ENCODE measurements at regions not wholly inside any gene's neighbourhood (a gene's known extent, or its start where the extent isn't known, plus 50 kb on each side); places are given as distances from the start of the nearest gene placed in this dataset.

DNA sequence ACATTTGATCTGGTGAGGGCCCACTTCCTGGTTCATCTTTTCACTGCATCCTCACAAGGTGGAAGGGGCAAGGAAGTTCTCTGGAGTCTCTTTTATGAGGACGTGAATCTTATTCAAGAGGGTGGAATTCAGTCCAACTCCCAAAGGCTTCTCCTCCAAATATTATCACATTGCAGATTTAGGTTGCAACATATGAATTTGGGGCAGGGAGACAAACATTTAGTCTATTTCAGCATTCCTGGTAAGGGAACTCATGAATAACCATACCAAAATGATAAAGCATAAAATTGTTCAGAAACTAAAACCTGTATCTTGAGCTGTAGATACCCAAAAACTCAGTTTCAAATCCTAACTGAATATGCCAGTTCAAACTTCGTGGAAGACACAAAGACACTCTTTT, 246.8 kb downstream of the QDPR start:
- no peaks in the 10 kb centered on the region for H3K27me3 ChIP-seq (ENCODE audit: low read length)
- no peaks in the 10 kb centered on the region for H3K4me1 ChIP-seq (ENCODE audit: insufficient read depth, low read length)
- no peaks in the 10 kb centered on the region for H3K79me2 ChIP-seq (ENCODE audit: low read length)
- POLR2A ChIA-PET (ENCODE audit: unreplicated experiment): no interaction called here
- H3K9ac ChIP-seq (ENCODE audit: low read length): no peak overlapping the region
- H3K4me3 ChIP-seq (ENCODE audit: low read length): no peak overlapping the region
- no TSS peak for BruUV-seq (replicated peaks)
- intact Hi-C loops (cut with micrococcal nuclease): no loop called here
- CTCF ChIA-PET: no interaction called here
- no peak for DNase-seq
- H3F3A ChIP-seq (ENCODE audit: low read length, unreplicated experiment): no peaks in the 10 kb centered on the region
- H3K9me3 ChIP-seq (ENCODE audit: low read length): no peaks in the 10 kb centered on the region
- ATAC-seq: no peak
- H4K20me1 ChIP-seq (ENCODE audit: low read length): no peaks in the 10 kb centered on the region
- no peaks in the 10 kb centered on the region for H3K9me2 ChIP-seq (replicated peaks; ENCODE audit: low read length)
- no peak overlapping the region for H2AFZ ChIP-seq (ENCODE audit: low read length)
- no peak overlapping the region for H3K4me2 ChIP-seq (ENCODE audit: low read length)
- H3K36me3 ChIP-seq (ENCODE audit: low read depth, low read length): no peaks in the 10 kb centered on the region
- H3K27ac ChIP-seq (ENCODE audit: low read length): no peak overlapping the region
- TF ChIP-seq EZH2phosphoT487 (IDR thresholded peaks at IDR 0.05; ENCODE audit: borderline replicate concordance, low read length): no peak

DNA sequence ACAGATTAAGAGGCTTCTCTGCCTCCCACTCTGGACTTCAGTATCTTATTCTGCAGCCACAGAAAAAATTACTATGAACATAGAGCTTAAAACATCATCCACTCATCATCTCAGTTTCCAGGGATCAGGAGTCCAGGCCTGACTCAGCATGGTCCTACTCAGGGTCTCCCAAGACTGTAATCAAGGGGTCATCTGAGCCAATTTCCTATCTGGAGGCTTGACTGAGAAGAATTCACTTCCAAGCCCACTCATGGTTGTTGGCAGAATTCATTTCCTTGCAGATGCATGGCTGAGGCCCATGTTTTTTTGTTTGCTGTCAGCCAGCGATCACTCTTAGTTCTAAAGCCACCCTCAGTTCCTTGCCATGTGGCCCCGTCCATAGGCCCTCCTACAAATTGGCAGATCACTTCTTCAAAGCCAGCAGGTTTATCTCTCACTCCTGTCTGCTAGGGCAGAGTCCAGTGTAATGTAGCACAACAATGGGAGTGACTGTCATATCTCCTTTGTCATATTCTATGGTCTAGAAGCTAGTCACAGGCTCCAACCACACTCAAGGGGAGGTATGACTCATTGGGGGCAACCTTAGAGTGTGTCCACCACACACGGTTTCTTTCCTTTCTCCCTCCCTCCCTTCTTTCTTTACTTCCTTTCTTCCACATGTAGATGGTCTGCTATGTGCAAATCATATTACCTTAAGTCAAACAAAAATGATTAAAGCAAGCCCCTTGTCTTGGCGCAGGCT, 251.6 kb downstream of the QDPR start:
- Histone ChIP-seq H3K27me3 (ENCODE audit: low read length) (peaks cover 7% of the 10 kb centered on the region), H3K36me3 (ENCODE audit: low read depth, low read length) (no peaks in the 10 kb centered on the region), H3K4me1 (ENCODE audit: insufficient read depth, low read length) (no peaks in the 10 kb centered on the region), H3K4me3 (ENCODE audit: low read length) (no peak overlapping the region), H3K79me2 (ENCODE audit: low read length) (no peaks in the 10 kb centered on the region), H3K4me2 (ENCODE audit: low read length) (no peak overlapping the region), H3F3A (ENCODE audit: low read length, unreplicated experiment) (no peaks in the 10 kb centered on the region), H3K9ac (ENCODE audit: low read length) (no peak overlapping the region), H3K9me3 (ENCODE audit: low read length) (no peaks in the 10 kb centered on the region), H2AFZ (ENCODE audit: low read length) (no peak overlapping the region), H4K20me1 (ENCODE audit: low read length) (no peaks in the 10 kb centered on the region), H3K9me2 (replicated peaks; ENCODE audit: low read length) (no peaks in the 10 kb centered on the region), H3K27ac (ENCODE audit: low read length) (no peak overlapping the region)
- ChIA-PET CTCF (no interaction called here), POLR2A (ENCODE audit: unreplicated experiment) (no interaction called here)
- no TSS peak for BruUV-seq (replicated peaks)
- DNase-seq (no peak), ATAC-seq (no peak)
- intact Hi-C loops (cut with micrococcal nuclease): no loop called here
- no peak for TF ChIP-seq EZH2phosphoT487 (IDR thresholded peaks at IDR 0.05; ENCODE audit: borderline replicate concordance, low read length)
- no peak for TF ChIP-seq EZH2 (IDR thresholded peaks at IDR 0.05; ENCODE audit: low read length, unreplicated experiment)
- TF ChIP-seq, protein P1, sequence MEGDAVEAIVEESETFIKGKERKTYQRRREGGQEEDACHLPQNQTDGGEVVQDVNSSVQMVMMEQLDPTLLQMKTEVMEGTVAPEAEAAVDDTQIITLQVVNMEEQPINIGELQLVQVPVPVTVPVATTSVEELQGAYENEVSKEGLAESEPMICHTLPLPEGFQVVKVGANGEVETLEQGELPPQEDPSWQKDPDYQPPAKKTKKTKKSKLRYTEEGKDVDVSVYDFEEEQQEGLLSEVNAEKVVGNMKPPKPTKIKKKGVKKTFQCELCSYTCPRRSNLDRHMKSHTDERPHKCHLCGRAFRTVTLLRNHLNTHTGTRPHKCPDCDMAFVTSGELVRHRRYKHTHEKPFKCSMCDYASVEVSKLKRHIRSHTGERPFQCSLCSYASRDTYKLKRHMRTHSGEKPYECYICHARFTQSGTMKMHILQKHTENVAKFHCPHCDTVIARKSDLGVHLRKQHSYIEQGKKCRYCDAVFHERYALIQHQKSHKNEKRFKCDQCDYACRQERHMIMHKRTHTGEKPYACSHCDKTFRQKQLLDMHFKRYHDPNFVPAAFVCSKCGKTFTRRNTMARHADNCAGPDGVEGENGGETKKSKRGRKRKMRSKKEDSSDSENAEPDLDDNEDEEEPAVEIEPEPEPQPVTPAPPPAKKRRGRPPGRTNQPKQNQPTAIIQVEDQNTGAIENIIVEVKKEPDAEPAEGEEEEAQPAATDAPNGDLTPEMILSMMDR (conservative IDR thresholded peaks at IDR 0.05; ENCODE audit: low read depth, low read length): no peak

DNA sequence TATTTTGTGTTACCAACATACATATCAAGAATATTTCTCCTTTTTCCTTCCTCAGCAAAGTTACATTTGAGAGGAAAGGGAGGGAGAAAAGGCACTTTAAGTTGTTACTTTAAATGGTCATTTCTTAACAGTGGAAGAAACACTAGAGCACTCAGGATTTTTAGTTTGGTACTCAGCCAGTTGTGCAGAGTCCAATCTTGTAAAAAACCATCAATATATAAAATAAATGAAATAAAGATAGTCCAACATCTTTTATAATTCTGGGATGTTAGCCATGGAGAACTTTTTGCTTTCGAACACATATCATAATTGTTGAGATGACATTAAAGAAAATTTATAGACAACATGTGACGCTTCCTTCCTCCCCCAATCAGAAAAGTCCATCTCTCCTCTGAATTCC, 253.8 kb downstream of the QDPR start:
- H3K4me1 ChIP-seq (ENCODE audit: insufficient read depth, low read length): no peaks in the 10 kb centered on the region
- no TSS peak for BruUV-seq (replicated peaks)
- ATAC-seq: no peak
- no peak overlapping the region for H2AFZ ChIP-seq (ENCODE audit: low read length)
- H4K20me1 ChIP-seq (ENCODE audit: low read length): no peaks in the 10 kb centered on the region
- H3K4me2 ChIP-seq (ENCODE audit: low read length): no peak overlapping the region
- DNase-seq: no peak
- no peaks in the 10 kb centered on the region for H3K79me2 ChIP-seq (ENCODE audit: low read length)
- no peak overlapping the region for H3K4me3 ChIP-seq (ENCODE audit: low read length)
- no peaks in the 10 kb centered on the region for H3K36me3 ChIP-seq (ENCODE audit: low read depth, low read length)
- H3K9ac ChIP-seq (ENCODE audit: low read length): no peak overlapping the region
- no peaks in the 10 kb centered on the region for H3K9me3 ChIP-seq (ENCODE audit: low read length)
- H3K27me3 ChIP-seq (ENCODE audit: low read length): peaks cover 15% of the 10 kb centered on the region
- no peak for TF ChIP-seq EZH2 (IDR thresholded peaks at IDR 0.05; ENCODE audit: low read length, unreplicated experiment)
- TF ChIP-seq, protein P1 (conservative IDR thresholded peaks at IDR 0.05; ENCODE audit: low read depth, low read length): no peak
- no peak for TF ChIP-seq EZH2phosphoT487 (IDR thresholded peaks at IDR 0.05; ENCODE audit: borderline replicate concordance, low read length)
- CTCF ChIA-PET: no interaction called here
- no peaks in the 10 kb centered on the region for H3F3A ChIP-seq (ENCODE audit: low read length, unreplicated experiment)
- H3K9me2 ChIP-seq (replicated peaks; ENCODE audit: low read length): no peaks in the 10 kb centered on the region
- no peak overlapping the region for H3K27ac ChIP-seq (ENCODE audit: low read length)
- intact Hi-C loops (cut with micrococcal nuclease): no loop called here
- POLR2A ChIA-PET (ENCODE audit: unreplicated experiment): no interaction called here
